Astrocyte of the spinal cord (primary cell): ENCODE measurements at regions not wholly inside any gene's neighbourhood (a gene's known extent, or its start where the extent isn't known, plus 50 kb on each side); places are given as distances from the start of the nearest gene placed in this dataset.

Experiments used
- DNase-seq: peaks from one replicate; pipeline ENCODE4 v3.0.0; 2011; ENCODE audit warnings: low read depth, low spot score
- H3K4me3 ChIP-seq: 2 replicates; pipeline ENCODE4 v1.5.1; 2011; ENCODE audit warnings: low read depth, mild to moderate bottlenecking, low read length, moderate library complexity
- in situ Hi-C: cut with HindIII; loops from 2 replicates; pipeline ENCODE4 v1.10.0; 2017; ENCODE audit warnings: low sequenced_read_pairs
- TF ChIP-seq, protein P1 (sequence below): IDR thresholded peaks from 2 replicates; pipeline ENCODE4 v1.5.1; 2012; ENCODE audit warnings: low read depth, mild to moderate bottlenecking, low read length, inconsistent platforms

DNA sequence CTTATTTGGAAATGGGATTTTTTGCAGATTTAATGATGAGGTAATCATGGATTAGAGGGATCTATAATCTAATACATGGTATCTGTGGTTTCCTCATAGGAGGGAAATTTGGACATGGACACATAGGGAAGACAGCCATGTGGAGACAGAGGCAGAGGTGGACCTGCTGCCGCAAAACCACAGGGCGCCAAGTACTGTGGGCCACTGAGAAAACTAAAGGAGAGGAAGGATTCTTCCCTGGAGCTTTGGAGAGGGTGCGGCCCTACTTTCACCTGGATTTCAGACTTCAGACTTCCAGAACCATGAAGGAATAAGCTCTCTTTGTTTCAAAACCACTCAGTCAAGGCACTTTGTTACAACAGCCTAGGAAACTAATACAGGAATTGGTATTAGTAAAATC is 149.4 kb upstream of the AKR1E2 start:
- TF ChIP-seq, protein P1, sequence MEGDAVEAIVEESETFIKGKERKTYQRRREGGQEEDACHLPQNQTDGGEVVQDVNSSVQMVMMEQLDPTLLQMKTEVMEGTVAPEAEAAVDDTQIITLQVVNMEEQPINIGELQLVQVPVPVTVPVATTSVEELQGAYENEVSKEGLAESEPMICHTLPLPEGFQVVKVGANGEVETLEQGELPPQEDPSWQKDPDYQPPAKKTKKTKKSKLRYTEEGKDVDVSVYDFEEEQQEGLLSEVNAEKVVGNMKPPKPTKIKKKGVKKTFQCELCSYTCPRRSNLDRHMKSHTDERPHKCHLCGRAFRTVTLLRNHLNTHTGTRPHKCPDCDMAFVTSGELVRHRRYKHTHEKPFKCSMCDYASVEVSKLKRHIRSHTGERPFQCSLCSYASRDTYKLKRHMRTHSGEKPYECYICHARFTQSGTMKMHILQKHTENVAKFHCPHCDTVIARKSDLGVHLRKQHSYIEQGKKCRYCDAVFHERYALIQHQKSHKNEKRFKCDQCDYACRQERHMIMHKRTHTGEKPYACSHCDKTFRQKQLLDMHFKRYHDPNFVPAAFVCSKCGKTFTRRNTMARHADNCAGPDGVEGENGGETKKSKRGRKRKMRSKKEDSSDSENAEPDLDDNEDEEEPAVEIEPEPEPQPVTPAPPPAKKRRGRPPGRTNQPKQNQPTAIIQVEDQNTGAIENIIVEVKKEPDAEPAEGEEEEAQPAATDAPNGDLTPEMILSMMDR, result no peak
- no peak overlapping the region for H3K4me3 ChIP-seq
- in situ Hi-C loops, result no loop called here
- DNase-seq, result no peak

DNA sequence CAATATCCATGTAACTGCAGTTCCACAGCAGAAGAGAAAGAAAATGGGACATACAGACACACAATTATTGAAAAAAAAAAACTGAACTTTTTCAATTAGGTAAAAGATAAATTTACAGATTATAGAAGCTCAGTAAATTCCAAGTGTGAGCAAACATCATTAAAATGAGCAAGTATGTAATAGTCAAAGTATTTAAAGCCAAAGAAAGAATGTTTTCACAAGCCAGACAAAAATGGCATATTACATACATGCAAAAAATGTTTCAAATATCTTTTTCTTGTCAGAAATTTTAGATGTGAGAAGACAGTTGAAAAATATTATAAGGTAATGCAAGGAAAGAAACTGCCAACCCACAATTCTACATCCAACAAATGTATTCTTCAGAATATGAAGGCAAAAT is 150.2 kb upstream of the AKR1E2 start:
- TF ChIP-seq, protein P1, result no peak
- no peak for DNase-seq
- no peak overlapping the region for H3K4me3 ChIP-seq
- in situ Hi-C loops, result no loop called here

- no peak for DNase-seq
- in situ Hi-C loops, result no loop called here
- TF ChIP-seq, protein P1, result no peak
- H3K4me3 ChIP-seq, result no peak overlapping the region
These were observed 152.5 kb upstream of the AKR1E2 start for GRCh38 chr10:4673279-4674040.

- no peak overlapping the region for H3K4me3 ChIP-seq
- TF ChIP-seq, protein P1, result no peak
- in situ Hi-C loops, result no loop called here
- peak; percentile 46 for DNase-seq
These were observed 153.8 kb upstream of the AKR1E2 start for GRCh38 chr10:4672201-4672600.

DNA sequence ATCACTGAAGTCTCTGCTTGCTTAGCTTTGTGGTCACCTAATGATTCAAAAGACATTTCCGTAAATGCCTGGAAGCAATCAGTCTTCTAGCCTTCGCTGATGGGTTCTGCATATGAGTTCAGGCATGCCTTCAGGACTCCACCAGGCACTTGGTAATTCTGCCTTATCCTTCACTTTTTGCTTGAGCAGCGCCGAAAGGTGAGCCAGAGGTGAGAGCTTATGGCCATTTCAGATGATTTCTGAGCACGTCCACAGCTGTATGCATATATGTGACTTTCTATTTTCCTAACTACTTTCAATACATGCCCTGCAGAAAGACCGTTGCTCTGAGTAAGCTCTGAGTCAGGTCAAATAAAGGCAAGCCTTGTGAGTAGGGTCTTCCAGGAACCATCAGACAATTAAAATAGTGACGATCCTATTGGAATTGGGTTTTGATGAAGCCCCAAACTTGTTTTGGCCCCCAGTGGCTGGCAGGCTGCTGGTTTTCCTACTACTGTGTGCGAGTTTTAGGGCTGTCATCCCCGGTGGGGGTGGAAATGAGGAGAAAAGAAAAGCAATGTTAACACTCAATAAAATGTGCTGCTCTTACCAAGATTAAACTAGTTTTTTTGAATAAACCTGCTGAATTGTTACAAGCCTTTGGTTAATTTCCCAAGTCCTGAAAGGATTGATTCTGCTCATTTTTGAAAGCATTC is 154.4 kb upstream of the AKR1E2 start:
- no peak overlapping the region for H3K4me3 ChIP-seq
- in situ Hi-C loops, result no loop called here
- TF ChIP-seq, protein P1, result no peak
- DNase-seq, result peak; percentile 84

DNA sequence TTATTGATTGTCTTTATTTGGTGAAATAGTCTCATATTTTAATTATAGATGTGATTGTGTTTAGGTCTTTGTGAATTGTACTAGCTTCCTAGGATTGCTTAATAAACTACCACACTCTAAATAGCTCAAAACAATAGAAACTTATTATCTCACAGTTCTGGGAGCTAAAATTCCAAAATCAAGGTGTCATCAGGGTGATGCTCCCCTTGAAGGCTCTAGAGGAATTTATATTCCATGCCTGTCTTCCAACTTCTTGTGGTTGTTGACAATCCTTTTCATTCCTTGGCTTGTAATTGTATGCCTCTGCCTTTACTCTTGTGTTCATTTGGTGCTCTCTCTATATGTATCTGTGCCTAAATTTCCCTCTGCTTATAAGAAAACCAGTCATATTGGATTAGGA is 155.3 kb upstream of the AKR1E2 start:
- TF ChIP-seq, protein P1, result no peak
- in situ Hi-C loops, result no loop called here
- peak; percentile 55 for DNase-seq

More for the DNA sequence above, 155.3 kb upstream of the AKR1E2 start:
- H3K4me3 ChIP-seq, result no peak overlapping the region
